Epithelial cell of prostate (primary cell): ENCODE measurements at regions not wholly inside any gene's neighbourhood (a gene's known extent, or its start where the extent isn't known, plus 50 kb on each side); places are given as distances from the start of the nearest gene placed in this dataset.

Experiments
- DNase-seq: peaks from one replicate; pipeline ENCODE4 v3.0.0-alpha.2; 2011; ENCODE audit warnings: low read depth, low spot score
- H3K27ac ChIP-seq: fragments of 450-650 bp; 2 replicates; pipeline ENCODE4 v1.5.1; 2017; ENCODE audit warnings: mild to moderate bottlenecking

DNA sequence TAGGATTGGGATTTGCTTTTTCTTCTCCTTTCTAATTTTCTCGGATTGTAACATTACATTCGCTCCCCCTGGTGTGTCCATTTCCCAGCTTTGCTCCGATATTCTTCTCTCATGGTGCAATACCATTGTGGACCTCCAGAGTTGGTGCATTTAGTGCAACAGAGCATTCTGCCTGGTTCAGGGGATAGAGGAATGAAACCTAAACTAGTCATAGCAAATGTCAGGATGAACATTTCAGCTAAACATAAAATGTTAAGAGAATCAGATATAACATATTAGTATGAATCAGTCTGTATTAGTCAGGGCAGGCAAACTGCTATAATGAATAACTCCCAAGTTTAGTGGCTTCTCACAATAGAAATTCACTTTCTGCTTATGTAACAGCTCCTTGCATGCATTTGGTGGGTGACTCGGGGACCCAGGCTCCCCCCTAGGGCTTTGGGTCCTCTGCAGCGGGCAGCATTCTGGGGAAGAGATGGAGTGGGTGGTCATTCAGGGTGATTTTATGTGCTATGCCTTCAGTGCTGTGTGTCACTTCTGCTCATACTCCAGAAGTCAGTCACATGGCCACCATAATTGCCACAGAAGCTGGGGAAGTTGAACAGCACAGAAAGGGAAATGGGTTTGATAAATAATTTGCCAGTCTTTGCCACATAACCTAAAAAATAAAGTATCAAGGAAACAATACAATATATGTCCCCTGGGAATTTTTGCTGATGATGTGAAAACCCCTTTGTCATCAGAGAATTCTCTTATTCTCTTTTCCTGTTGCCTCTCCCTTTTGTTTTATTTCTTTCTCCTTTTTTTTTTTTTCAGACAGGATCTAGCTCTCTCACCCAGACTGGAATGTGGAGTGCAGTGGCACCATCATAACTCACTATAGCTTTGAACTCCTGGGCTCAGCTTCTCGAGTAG lies 111.0 kb downstream of the HSPH1 start:
- H3K27ac ChIP-seq = no peak overlapping the region
- no peak for DNase-seq

DNA sequence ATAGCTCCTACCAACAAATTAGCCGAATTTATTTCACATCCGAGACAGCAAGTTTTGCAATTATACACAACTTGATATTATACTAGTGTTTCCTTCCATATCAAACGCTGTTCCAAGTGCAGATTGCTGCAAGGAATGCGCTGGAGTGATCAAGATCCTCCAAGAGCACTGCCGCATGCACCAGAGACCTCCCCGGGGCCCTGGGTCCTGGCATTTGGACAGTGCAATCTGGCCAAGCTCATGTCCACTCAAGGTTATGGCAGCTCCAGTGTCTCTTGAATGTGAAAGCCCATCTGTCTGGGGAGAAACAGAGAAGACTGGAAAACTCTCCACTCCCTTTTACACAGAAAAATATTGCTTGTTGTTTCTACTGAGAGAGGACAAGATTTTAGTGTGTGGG lies 111.9 kb downstream of the HSPH1 start:
- DNase-seq = no peak
- H3K27ac ChIP-seq = no peak overlapping the region

DNA sequence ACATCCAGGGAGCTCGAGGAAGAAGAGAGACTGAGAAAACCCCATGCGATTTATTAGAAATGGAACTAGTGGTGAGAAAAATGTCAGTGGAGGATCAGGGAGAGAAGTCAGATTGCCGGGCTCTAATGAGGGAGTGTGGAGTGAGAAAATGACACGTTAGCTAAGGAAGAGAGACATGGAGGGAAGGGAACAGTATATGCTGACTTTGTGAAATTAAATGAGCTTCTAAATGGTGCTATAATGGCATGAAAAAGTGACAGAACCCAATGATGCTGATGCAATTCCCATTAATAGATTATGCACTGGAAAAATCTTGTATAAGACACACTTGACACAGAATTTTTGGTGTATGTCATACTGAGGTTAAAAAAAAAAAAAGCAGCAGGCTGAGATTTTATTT lies 112.6 kb downstream of the HSPH1 start:
- H3K27ac ChIP-seq = no peak overlapping the region
- DNase-seq = no peak

DNA sequence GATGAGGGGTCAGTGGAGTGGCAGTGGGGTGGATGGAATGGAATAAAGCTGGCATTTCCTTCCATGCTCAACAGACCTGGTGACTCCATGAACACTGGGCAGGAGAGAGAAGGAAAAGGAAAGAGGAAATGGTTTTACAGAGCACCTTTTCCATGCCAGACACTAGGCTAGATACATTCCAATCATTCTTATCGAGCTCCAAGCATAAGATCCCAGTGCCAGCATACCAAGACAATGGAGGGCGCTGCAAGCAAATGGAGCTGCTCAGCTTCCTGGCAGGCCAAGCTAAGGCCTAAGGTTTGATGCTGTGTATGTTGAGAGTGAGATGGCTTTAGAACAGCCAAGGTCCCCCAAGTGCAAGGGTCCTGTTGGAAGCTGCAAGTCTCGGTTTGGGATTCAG lies 113.2 kb downstream of the HSPH1 start:
- H3K27ac ChIP-seq = no peak overlapping the region
- DNase-seq = no peak

DNA sequence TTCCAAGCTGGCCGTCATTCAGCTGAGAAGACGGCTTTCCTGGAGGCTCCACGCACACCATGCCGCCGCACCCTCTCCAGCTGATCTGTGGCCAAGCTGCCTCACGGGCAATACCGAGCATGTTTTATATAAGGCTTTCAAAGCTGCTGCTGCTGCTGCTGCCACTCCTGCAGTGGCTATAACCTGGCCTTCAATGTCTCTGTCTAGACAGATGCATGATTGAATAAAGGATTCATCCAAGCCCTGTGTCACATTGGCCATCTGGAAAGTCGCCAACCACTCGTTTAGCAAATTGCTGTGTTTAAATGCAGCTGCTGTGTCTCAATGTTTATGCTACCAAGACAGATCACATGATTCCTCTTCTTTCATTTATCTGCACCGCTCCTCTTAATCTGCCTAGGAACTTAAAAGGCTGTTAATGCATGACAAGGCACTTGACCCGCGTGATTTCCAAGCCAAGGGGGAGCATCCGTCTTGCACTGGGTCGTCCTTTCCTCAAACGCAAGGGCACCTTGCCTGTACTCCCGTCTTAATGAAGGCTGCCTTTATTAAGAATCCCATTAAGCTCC lies 114.3 kb downstream of the TEX26 start:
- H3K27ac ChIP-seq = peak overlapping the region; percentile 94
- DNase-seq = no peak

DNA sequence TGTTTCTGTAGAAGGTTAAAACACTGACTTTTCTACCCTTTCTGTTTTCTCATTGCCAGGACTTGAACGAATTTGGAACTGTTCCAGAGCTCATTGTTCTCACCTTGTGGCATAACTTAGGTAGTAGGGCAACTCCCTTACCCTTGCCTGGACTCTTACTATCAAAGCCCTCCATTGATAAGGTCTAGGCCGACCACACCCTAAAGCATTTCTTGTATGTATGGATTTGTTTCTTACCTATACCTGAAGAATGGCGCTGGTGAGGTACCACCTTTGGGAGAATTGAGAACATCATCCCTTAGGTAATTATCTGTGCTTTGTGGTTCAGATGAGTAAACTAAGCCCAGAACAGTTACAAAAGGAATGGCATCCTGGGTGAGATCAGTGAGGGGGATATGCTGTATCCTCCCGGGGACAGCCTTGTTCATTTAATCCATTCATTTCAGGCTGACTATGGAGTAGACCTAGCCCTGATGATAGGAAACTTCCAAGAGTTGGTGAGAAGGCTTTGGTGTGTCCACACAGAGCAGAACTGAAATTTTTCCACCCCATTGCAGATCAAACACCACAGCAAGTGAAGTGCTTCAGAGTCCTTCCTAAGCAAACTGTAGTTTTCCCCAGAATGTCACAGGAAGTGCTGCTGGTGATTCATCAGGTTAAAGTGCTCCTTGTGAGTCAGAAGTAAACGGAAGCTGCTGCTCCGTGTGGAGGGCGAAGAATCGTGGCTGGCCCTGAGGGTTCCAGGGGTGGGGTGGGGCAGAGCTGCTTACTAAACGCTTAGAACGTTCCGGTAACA lies 113.0 kb downstream of the TEX26 start:
- DNase-seq = peak; percentile 87
- peak overlapping the region; percentile 94 for H3K27ac ChIP-seq

DNA sequence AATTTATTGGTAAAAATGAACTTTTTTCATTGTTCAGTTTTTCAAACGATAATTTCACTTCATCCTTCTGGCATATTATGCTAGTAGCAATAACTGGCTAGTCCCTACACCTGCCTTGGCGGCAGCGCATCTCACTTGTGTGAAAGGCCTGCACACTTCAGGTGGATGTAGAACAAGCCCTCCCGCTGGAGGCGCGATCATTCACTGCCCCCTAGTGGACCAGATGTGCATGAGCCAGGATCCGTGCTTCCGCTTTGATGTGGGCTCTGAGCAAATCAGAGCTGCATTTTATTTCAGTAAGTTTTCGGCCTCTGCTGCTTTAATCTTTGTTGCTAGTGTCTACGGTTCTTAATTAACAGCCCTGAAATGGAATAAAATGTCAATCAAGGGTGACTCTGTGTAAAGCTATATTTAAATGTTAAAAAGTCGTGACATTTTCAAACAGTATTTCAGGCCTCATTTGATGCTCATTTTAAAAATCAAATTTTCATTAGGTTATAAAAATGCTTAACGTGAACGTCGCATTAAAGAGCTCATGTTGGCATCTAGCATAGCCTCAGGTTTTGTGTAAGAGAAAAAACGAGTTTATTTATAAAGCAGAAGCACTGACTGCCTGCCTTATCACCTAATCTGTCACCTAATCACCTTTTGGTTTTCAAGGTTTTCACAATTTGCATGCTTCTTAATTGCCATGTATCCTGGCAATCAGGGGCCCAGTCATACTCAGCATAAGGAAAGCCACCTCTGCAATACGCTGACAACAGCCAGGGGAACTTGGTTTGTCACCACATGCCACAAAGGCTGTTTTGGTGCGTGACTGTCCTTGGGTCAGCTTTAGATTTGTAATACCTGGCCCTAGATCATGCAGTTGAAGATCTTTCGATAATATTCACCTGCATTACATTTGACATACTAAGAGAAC lies 112.2 kb downstream of the TEX26 start:
- no peak for DNase-seq
- H3K27ac ChIP-seq = peak overlapping the region; percentile 94

DNA sequence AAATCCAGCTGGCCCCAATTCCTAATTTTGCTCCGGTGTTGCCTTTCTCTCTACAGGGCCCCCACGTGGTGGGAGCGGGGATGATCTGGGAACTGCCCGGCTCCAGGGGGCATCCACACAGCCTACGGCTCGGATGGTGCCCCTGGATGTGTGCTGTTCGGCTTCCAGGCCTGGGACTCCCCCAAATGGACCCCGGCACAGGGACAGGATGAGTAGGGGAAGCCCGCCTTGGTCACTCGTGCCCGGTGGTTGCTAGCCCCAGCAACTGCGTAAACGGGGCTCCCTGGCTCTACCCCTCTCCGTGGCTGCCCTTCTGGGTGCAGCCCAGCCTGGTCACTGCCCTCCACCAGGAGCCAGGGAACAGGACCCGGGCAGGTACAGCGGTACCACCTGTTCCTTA lies 111.5 kb downstream of the TEX26 start:
- H3K27ac ChIP-seq = no peak overlapping the region
- no peak for DNase-seq

DNA sequence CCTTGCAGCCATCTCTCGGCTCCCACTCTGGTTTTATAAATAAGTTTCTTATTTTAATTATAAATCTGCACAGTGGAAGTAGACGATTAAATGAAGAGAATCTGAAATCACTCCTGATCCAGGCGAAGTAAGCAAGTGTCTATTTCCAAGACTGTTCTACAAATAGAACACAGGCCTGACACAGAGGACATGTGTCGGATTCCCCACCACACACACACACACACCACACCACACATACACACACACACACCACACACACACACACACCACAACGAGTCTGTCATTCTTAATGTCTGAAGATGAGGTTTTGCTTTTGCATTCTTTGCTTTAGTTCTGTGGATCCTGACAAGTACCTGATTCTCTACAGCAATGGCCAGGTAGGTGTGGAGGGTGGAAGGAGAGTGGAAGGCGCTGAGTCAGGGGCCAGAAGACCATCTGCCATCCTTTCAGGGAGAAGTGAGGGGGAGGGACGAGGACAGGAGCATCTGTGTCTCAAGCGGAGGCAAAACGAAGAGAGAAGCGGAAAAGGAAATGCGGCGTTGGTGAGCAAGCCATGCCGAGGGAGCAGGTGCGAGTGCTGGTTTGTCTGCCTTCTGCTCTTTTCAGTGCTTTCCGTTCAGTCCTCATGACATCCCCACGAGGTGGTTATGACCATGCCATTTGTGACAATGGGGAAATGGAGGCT lies 110.2 kb downstream of the TEX26 start:
- no peak overlapping the region for H3K27ac ChIP-seq
- DNase-seq = no peak

DNA sequence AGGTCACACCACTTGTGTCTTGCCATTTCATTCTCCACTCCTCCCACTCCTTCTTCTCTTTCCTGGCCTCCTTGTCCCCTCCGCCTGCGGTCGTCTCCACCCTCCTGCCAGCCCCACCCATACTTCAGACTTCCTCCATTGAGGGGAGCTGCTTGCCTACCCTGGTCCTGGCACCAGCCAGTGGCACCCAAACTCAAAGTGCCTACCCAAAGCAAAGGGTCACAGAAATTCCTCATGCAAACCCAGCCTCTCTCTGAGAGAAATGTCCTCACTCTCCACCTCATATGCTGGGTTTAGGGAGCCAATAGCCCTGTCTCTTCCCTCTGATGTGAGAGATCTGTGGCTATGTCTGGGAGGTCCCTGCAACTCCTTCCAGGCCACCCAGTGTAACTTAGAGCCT lies 109.6 kb downstream of the TEX26 start:
- DNase-seq = no peak
- H3K27ac ChIP-seq = no peak overlapping the region

DNA sequence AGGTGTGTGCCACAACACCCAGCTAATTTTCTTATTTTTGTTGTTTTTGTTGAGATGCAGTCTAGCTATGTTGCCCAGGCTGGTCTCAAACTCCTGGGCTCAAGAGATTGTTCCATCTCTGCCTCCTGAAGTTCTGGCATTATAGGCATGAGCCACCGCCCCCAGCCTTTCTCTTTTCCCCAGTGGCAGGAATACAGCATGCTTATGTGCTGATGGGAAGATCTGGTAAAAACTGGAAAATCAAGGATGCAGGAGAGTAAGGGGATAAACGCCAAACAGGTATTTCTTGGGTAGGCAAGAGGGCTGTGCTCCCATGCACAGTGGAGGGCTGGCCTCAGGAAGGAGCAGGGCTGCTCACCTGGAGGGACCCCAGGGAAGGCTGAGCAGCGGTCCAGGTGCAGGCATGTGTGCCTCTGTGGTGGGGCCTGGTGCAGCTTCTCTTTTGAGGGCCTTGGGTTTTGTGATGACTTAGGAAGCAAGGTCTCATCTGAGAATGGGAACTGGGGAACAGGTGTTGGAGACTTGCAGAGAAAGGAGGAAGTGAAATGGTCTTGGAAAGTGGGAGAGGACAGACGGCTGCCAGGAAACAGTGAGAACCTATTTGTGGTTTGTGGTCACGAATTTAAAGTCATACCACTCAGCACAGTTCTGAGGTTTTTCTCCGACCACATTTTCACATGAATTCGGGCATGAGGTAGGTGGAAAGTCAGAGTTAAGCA lies 106.5 kb downstream of the TEX26 start:
- DNase-seq = no peak
- H3K27ac ChIP-seq = no peak overlapping the region

DNA sequence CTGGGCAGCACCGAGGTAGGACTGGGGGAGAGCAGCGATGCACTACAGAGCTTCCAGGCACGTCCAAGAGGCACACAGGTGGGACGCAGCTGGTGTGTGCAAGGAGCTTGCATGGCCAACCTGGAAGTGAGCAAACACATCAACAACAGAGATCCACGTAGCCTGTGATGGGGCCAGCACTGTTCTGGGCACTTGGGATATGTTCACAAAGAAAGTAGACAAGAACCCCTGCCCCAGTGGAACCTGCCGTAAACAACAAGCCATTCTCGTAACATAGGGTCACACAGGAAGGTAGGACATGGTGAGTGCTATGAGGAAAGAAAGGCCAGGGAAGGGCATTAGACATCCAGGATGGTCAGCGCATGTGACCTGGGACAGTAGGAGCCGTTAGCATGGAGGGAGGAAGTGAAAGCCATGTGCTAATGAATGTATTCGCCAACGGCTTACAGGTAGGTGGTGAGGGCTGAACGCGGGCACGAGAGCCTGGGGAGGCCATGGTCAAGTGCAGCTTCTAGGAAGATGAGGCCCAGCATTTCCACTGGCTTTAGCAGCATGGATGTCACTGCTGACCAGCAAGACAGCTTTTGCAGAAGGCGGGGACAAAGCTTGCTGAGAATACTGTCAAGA lies 105.5 kb downstream of the TEX26 start:
- DNase-seq = no peak

DNA sequence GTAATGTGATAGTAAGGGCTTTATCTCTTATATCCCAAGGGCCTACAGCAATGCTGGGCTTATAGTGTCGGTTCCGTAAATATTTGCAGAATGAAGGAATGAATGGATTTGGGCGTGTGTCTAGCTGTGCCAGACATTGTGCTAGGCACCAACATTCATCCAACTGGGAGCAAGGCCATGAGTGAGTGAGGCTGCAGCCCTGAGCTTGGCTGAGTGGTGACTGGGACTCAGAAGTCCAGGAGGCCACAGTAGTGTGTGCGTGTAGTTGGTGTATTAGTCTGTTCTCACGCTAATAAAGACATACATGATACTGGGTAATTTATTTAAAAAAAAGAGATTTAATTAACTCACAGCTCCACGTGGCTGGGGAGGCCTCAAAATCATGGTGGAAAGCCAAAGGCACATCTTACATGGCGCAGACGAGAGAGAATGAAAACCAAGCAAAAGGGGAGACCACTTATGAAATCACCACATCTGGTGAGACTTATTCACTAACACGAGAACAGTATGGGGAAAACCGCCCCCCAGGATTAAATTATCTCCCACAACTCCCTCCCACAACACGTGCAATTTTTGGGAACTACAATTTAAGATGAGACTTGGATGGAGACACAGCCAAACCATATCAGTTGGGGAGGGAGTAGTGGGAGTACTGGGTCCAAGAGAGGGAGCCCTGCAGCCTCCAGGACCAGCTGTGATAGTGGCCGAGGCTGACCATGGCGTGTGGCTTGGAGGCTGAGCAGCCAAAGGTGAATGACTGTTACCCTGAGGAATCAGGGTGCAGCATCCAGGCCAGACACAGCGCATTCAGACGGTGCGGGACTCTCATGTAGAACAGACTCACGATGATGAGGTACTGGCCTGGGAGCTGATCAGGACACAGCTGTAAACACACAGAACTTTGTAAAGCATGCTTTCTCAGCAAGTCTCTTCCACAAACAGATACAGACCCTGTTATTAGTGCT lies 104.6 kb downstream of the TEX26 start:
- no peak overlapping the region for H3K27ac ChIP-seq
- no peak for DNase-seq

More for the DNA sequence above, 105.5 kb downstream of the TEX26 start:
- H3K27ac ChIP-seq = no peak overlapping the region

DNA sequence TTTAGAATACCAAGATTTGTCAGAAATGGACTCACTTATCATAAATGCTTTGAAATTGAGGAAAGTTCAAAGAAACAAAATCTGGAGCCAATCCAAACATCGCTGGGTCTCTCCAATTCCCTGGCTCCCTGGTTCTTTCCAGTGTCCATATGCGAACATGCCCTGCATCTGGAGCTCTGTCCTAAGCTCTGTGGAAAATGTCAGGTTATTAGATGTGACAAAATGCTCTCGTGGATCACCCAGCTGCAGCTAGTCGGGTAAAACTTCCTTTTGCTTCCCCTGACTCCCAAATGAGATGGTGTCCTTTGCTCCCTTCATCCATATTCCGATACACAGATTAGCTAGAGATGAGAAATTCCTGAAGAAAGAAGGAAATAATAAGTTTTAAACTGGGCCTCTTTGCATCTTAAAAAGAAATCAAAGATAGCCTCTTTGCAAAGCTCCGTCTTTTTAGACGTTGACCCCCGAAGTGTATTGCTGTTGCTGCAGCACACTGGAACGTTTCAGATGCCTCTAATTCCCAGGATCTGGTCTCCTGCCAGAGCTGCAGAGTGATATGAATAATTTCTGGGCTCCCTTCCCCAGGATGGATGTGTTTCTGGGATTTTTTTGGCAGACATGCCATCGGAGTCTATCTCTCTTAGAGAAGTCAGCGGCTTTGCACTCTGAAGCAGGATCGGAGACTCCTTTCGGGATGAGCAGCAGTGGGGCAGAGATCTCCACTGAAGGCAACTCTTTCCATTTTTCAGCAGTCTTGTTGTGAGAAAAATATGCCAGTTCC lies 102.9 kb downstream of the TEX26 start:
- no peak overlapping the region for H3K27ac ChIP-seq
- no peak for DNase-seq

DNA sequence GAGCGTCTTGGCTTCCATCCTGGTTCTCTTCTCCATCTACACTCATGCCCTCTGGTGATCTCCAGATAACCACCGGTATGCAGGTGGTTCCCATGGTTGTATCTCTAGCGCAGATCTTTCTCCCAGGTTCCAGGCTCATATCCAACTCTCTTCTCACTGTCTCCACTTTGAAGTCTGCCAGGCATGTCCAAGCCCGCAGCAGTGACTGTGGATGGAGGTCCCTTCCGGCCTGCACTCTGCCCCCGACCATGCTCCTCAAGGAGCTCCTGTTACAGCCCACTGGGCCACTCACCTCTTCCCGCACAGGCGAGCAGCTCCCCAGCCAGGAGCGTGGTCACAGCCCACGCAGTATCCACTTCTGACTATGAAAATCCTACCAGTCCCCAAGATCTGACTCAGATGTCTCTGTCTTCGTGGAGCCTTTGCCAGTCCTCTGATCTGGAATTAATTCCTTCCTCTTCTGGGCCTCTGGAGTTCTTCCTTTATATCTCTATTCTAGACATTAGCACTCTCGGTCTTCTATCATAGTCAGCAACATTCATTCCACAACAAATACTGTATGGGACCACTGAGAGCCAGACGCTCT lies 100.2 kb downstream of the TEX26 start:
- H3K27ac ChIP-seq = no peak overlapping the region
- no peak for DNase-seq

DNA sequence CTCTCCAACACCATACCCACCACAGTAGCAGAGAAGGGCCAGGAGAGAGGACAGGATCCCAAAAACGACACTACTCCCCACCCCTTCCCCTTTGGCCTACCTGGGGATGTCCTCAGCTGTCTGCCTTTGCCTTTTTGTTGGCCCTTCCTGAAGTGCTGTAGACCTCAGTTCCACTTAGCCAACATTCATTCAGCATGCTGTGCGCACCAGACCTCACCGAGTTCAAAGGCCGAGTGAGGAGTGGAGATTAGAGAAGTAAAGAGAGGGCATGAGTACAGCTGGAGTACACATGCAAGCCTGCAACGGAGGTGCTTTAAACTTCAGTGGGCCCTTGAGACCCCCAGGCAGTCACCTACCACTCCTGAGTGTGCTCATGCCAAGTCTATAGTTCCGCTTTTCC lies 99.0 kb downstream of the TEX26 start:
- no peak for DNase-seq
- no peak overlapping the region for H3K27ac ChIP-seq
